ENCODE measurements at regions not wholly inside any gene's neighbourhood (a gene's known extent, or its start where the extent isn't known, plus 50 kb on each side); places are given as distances from the start of the nearest gene placed in this dataset.

DNA sequence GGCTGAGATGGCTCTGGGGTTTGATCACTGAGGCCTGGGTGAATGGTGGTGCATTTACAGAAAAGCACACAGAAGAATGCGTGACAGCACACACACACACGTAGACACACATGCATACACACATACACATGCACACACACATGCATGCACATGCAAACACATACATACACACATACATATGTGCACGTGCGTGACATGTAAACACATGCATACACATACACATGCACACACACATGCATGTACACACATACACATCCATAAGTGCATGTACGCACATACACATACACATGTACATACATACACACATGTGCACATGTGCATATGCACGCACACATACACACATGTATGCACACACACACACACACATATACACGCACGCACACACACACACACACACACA is 108.4 kb downstream of the AIPL1 start:
- WGBS, 2 experiments = 66 to 69% methylated on average over 8 of the region's 8 CpGs
- H3K9me3 ChIP-seq (ENCODE audit: control insufficient read depth, low read length) = no peaks in the 10 kb centered on the region
- no peaks in the 10 kb centered on the region for H3K27me3 ChIP-seq (ENCODE audit: control insufficient read depth, insufficient read depth, low read length, poor library complexity, severe bottlenecking)
- no peaks in the 10 kb centered on the region for H3K4me1 ChIP-seq (ENCODE audit: control insufficient read depth, insufficient read depth, low read length)
- H3K27ac ChIP-seq (ENCODE audit: insufficient read depth, low read depth, low read length, poor library complexity, severe bottlenecking) = no peak overlapping the region
- H3K4me3 ChIP-seq (ENCODE audit: insufficient read depth, low read depth, low read length) = no peak overlapping the region
- H3K36me3 ChIP-seq (ENCODE audit: control insufficient read depth, insufficient read depth, low read length) = no peaks in the 10 kb centered on the region

DNA sequence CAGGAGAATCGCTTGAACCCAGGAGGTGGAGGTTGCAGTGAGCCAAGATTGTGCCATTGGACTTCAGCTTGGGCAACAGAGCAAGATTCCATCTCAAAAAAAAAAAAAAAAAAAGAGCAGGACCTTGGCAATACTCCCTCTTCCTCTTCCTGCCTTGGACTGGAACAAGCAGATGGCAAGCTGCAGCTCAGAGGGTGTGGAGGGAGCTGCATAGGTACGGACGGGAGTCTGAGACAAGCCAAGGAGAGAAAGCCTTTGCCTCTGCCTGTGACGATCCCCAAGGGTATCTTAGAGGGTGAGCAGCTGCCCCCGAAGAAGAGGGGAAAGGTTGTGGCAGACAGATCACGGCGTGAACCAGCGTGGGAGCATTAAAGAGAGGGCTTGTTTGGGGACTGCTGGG is 109.2 kb downstream of the AIPL1 start:
- Histone ChIP-seq H3K27ac (ENCODE audit: insufficient read depth, low read depth, low read length, poor library complexity, severe bottlenecking) (no peak overlapping the region), H3K9me3 (ENCODE audit: control insufficient read depth, low read length) (no peaks in the 10 kb centered on the region), H3K27me3 (ENCODE audit: control insufficient read depth, insufficient read depth, low read length, poor library complexity, severe bottlenecking) (no peaks in the 10 kb centered on the region), H3K4me1 (ENCODE audit: control insufficient read depth, insufficient read depth, low read length) (no peaks in the 10 kb centered on the region), H3K36me3 (ENCODE audit: control insufficient read depth, insufficient read depth, low read length) (no peaks in the 10 kb centered on the region), H3K4me3 (ENCODE audit: insufficient read depth, low read depth, low read length) (no peak overlapping the region)
- WGBS, 2 experiments = 92 to 94% methylated on average over 8 of the region's 8 CpGs

DNA sequence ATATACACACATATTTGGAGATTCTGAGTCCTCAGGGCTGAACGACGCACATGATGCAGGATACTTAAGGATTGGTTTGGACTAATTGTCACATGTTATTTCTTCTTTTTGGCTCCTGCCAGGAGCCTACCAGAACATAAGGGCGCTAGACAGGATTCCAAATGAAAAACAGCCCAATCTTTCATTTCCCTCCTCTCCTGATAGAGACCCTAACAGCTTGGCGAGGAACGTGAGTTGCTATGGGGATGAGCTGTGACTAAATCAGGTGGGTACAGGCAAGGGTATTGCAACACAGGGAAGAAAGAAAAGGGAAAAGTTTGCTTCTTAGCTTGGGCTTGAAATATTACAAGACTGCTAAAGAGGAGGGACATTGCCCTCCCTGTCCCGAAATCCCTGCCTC is 109.9 kb downstream of the AIPL1 start:
- WGBS, 2 experiments = 90 to 91% methylated on average over 6 of the region's 6 CpGs
- Histone ChIP-seq H3K27me3 (ENCODE audit: control insufficient read depth, insufficient read depth, low read length, poor library complexity, severe bottlenecking) (no peaks in the 10 kb centered on the region), H3K4me1 (ENCODE audit: control insufficient read depth, insufficient read depth, low read length) (no peaks in the 10 kb centered on the region), H3K9me3 (ENCODE audit: control insufficient read depth, low read length) (no peaks in the 10 kb centered on the region), H3K4me3 (ENCODE audit: insufficient read depth, low read depth, low read length) (no peak overlapping the region), H3K36me3 (ENCODE audit: control insufficient read depth, insufficient read depth, low read length) (no peaks in the 10 kb centered on the region), H3K27ac (ENCODE audit: insufficient read depth, low read depth, low read length, poor library complexity, severe bottlenecking) (no peak overlapping the region)

DNA sequence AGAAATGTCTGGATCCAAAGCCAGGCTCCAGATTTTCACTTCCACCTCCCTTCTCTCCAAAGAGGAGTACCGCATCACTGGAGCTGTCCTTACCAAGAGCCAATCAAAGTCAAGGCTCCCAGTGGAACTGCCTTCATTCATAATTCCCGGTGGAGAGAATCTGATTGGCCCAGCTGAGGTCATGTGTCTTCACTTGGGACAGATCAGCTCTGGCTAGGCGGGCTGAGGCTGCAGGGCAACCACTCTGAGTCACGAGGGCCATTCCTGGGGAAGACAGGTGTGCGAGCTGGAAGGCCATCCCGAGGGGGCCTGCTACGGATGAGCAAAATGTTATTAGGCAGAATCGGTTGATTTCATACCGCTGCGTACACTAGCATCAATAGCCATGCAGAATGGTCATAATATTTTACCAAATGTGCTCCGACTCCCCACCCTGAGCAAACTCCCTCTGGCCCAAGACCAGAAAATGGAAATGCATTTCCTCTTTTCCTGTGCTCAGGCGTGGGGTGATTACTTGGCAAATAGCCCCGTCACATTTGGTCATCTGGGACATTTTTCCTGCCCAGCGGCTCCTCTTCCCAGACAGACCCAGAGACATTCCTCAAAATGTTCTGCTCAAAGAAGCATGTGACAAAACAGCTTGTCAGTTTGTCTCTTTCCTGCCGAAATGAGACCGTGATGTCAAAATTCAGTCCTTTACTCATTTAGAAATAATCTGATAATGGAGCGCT is 111.1 kb downstream of the AIPL1 start:
- no peaks in the 10 kb centered on the region for H3K27me3 ChIP-seq (ENCODE audit: control insufficient read depth, insufficient read depth, low read length, poor library complexity, severe bottlenecking)
- no peaks in the 10 kb centered on the region for H3K4me1 ChIP-seq (ENCODE audit: control insufficient read depth, insufficient read depth, low read length)
- no peak overlapping the region for H3K4me3 ChIP-seq (ENCODE audit: insufficient read depth, low read depth, low read length)
- 88 to 89% methylated on average over 17 of the region's 17 CpGs for WGBS, 2 experiments
- H3K9me3 ChIP-seq (ENCODE audit: control insufficient read depth, low read length) = no peaks in the 10 kb centered on the region
- H3K27ac ChIP-seq (ENCODE audit: insufficient read depth, low read depth, low read length, poor library complexity, severe bottlenecking) = no peak overlapping the region
- H3K36me3 ChIP-seq (ENCODE audit: control insufficient read depth, insufficient read depth, low read length) = no peaks in the 10 kb centered on the region

DNA sequence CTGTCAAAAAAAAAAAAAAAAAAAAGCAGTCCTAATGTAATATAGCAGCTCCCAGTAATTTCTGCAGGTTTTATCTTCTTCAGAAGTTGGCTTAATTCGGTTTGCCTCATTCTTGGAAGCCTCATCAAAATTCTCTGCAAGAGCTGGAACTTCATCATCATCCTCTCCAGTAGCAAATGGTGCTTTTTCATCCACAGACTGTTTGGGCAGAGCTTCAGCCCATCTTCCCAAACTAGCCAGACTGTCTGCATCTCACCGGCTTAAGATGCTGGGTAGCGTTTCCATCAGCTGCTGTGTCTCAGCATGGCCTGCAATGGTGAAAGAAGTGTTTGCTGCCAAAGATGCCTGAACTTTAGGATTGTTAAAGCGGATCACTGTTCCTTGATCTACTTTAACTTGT is 112.6 kb downstream of the AIPL1 start:
- WGBS, 2 experiments = 87 to 91% methylated on average over 4 of the region's 4 CpGs
- H3K27ac ChIP-seq (ENCODE audit: insufficient read depth, low read depth, low read length, poor library complexity, severe bottlenecking) = no peak overlapping the region
- no peaks in the 10 kb centered on the region for H3K27me3 ChIP-seq (ENCODE audit: control insufficient read depth, insufficient read depth, low read length, poor library complexity, severe bottlenecking)
- H3K4me1 ChIP-seq (ENCODE audit: control insufficient read depth, insufficient read depth, low read length) = no peaks in the 10 kb centered on the region
- no peaks in the 10 kb centered on the region for H3K9me3 ChIP-seq (ENCODE audit: control insufficient read depth, low read length)
- H3K36me3 ChIP-seq (ENCODE audit: control insufficient read depth, insufficient read depth, low read length) = no peaks in the 10 kb centered on the region
- no peak overlapping the region for H3K4me3 ChIP-seq (ENCODE audit: insufficient read depth, low read depth, low read length)

DNA sequence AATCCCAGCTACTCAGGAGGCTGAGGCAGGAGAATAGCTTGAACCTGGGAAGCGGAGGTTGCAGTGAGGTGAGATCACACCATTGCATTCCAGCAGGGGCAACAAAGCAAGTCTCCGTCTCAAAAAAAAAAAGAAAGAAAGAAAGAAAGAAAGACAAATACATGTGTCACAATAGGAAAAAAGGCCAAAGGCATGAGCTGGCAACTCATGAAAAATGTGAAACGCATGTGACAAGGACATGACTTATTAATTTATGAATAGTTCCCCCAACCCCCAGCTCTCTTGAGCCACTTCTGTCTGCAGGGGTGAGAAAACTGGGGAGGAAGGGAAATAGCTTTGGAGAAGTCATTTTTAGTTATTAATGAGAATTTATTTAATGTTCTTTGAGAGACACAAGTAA is 120.6 kb downstream of the AIPL1 start:
- Histone ChIP-seq H3K27ac (ENCODE audit: insufficient read depth, low read depth, low read length, poor library complexity, severe bottlenecking) (no peak overlapping the region), H3K36me3 (ENCODE audit: control insufficient read depth, insufficient read depth, low read length) (no peaks in the 10 kb centered on the region)
- 86 to 91% methylated on average over 3 of the region's 3 CpGs for WGBS, 2 experiments

DNA sequence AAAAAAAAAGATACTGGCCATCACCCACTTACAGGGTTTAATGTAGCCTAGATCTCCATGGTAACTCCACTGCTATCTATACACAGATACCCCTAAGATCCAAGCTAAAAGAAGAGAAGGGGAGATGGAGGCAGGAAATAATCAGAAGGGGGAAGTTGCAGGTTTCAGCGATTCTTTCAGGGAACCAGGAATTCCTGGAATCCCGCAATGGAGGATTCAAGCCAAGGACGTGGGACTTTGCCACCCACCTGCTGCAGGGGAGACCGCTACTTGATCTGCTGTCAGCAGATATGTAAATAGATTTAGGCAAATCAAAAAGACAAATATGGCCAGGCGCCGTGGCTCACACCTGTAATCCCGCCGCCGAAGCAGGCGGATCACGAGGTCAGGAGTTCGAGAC is 121.1 kb downstream of the AIPL1 start:
- H3K27me3 ChIP-seq (ENCODE audit: control insufficient read depth, insufficient read depth, low read length, poor library complexity, severe bottlenecking) = no peaks in the 10 kb centered on the region
- H3K36me3 ChIP-seq (ENCODE audit: control insufficient read depth, insufficient read depth, low read length) = no peaks in the 10 kb centered on the region
- no peak overlapping the region for H3K27ac ChIP-seq (ENCODE audit: insufficient read depth, low read depth, low read length, poor library complexity, severe bottlenecking)
- 86 to 88% methylated on average over 12 of the region's 12 CpGs for WGBS, 2 experiments
- no peaks in the 10 kb centered on the region for H3K4me1 ChIP-seq (ENCODE audit: control insufficient read depth, insufficient read depth, low read length)
- H3K4me3 ChIP-seq (ENCODE audit: insufficient read depth, low read depth, low read length) = no peak overlapping the region
- H3K9me3 ChIP-seq (ENCODE audit: control insufficient read depth, low read length) = no peaks in the 10 kb centered on the region

More for the DNA sequence above, 120.6 kb downstream of the AIPL1 start:
- H3K4me1 ChIP-seq (ENCODE audit: control insufficient read depth, insufficient read depth, low read length) = no peaks in the 10 kb centered on the region
- H3K4me3 ChIP-seq (ENCODE audit: insufficient read depth, low read depth, low read length) = no peak overlapping the region
- H3K9me3 ChIP-seq (ENCODE audit: control insufficient read depth, low read length) = no peaks in the 10 kb centered on the region
- H3K27me3 ChIP-seq (ENCODE audit: control insufficient read depth, insufficient read depth, low read length, poor library complexity, severe bottlenecking) = no peaks in the 10 kb centered on the region

DNA sequence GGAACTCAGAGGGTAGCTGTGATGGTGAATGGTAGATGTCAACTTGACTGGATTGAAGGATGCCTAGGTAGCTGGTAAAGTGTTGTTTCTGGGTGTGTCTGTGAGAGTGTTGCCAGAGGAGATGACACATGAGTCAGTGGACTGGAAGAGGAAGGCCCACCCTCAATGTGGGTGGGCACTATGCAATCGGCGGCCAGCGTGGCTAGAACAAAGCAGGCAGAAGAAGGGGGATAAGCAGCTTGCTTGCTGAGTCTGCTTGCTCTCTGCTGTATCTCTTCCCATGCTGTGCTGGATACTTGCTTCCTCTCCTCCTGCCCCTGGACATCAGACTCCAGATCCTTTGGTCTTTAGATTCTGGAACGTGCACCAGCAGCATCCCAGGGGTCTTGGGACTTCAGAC is 128.1 kb downstream of the AIPL1 start:
- H3K4me3 ChIP-seq (ENCODE audit: insufficient read depth, low read depth, low read length) = no peak overlapping the region
- no peaks in the 10 kb centered on the region for H3K9me3 ChIP-seq (ENCODE audit: control insufficient read depth, low read length)
- peaks cover 6% of the 10 kb centered on the region for H3K4me1 ChIP-seq (ENCODE audit: control insufficient read depth, insufficient read depth, low read length)
- 33 to 36% methylated on average over 4 of the region's 4 CpGs for WGBS, 2 experiments
- no peaks in the 10 kb centered on the region for H3K27me3 ChIP-seq (ENCODE audit: control insufficient read depth, insufficient read depth, low read length, poor library complexity, severe bottlenecking)
- no peak overlapping the region for H3K27ac ChIP-seq (ENCODE audit: insufficient read depth, low read depth, low read length, poor library complexity, severe bottlenecking)
- H3K36me3 ChIP-seq (ENCODE audit: control insufficient read depth, insufficient read depth, low read length) = no peaks in the 10 kb centered on the region

DNA sequence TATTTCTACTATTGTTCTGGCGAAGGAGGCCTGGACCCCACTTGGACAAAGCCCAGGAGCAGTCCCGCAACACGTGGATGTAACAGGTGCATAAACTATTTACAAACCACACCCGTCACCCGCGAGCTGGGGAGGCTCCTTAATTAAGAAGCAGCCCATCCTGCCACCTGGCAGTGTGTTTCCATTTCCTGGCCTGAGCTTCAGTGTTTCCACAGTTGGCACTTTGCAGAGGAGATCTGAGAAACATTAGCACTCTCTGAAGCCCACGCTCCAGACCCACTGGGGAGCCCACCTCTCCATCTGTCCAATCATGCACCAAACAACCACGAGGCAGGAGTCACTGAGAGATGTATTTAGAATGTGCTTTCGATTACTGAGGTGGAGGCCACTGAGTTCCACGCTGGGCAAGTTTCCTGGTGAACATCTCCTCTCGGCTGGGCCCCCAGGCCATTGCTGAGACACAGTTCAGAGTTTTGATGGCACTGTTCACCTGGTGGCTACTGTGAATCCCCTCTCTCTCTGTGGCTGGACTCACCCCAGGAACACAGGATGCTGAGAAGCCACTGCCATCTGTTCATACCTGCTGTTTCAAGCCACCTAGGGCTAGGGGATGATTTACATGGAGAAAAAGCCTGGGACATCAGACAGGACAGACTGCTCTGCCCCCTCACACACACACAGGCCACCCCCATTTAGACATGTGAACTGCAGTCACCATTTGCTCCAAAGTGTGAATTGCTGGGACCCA is 129.1 kb downstream of the AIPL1 start:
- no peak overlapping the region for H3K4me3 ChIP-seq (ENCODE audit: insufficient read depth, low read depth, low read length)
- H3K27me3 ChIP-seq (ENCODE audit: control insufficient read depth, insufficient read depth, low read length, poor library complexity, severe bottlenecking) = no peaks in the 10 kb centered on the region
- H3K27ac ChIP-seq (ENCODE audit: insufficient read depth, low read depth, low read length, poor library complexity, severe bottlenecking) = no peak overlapping the region
- peaks cover 6% of the 10 kb centered on the region for H3K4me1 ChIP-seq (ENCODE audit: control insufficient read depth, insufficient read depth, low read length)
- H3K9me3 ChIP-seq (ENCODE audit: control insufficient read depth, low read length) = no peaks in the 10 kb centered on the region
- no peaks in the 10 kb centered on the region for H3K36me3 ChIP-seq (ENCODE audit: control insufficient read depth, insufficient read depth, low read length)
- 87 to 88% methylated on average over 11 of the region's 11 CpGs for WGBS, 2 experiments

DNA sequence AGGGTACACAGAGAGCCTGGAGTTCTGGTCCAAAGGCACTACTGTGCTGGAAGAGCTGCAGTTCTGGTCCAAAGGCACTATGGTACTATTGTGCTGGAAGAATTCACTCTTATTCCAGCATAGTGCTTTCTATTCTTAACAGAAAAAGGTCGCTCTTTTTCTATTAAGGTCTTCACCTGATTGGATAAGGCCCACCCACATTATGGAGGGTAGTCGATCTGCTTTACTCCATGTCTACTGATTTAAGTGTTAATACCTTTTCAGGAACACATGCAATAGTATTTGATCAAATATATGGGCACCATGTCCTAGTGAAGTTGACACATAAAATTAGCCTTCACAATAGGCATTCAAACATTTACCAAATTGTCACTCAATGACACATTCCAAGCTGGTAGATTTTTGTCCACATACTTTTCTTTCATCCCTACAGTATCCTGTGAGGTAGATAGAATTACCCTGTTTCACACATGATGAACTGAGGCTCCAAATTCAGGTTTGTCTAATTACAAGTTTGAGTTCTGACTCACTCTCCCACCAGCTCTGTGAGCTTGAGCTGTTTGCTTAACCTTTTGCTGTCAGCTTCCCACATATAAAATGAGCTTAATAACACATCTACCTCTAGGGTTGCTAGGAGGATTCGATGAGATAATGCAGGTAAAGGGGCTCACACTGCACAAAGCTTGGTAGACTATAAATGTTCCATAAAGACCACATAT is 129.9 kb downstream of the AIPL1 start:
- 82 to 93% methylated on average over 3 of the region's 3 CpGs for WGBS, 2 experiments
- no peak overlapping the region for H3K4me3 ChIP-seq (ENCODE audit: insufficient read depth, low read depth, low read length)

More for the DNA sequence above, 129.9 kb downstream of the AIPL1 start:
- Histone ChIP-seq H3K27me3 (ENCODE audit: control insufficient read depth, insufficient read depth, low read length, poor library complexity, severe bottlenecking) (no peaks in the 10 kb centered on the region), H3K27ac (ENCODE audit: insufficient read depth, low read depth, low read length, poor library complexity, severe bottlenecking) (no peak overlapping the region), H3K9me3 (ENCODE audit: control insufficient read depth, low read length) (no peaks in the 10 kb centered on the region), H3K36me3 (ENCODE audit: control insufficient read depth, insufficient read depth, low read length) (no peaks in the 10 kb centered on the region), H3K4me1 (ENCODE audit: control insufficient read depth, insufficient read depth, low read length) (peaks cover 6% of the 10 kb centered on the region)
